GM13976 (cell line): ENCODE measurements at regions not wholly inside any gene's neighbourhood (a gene's known extent, or its start where the extent isn't known, plus 50 kb on each side); places are given as distances from the start of the nearest gene placed in this dataset.

ENCODE experiments used
- DNase-seq: peaks from one replicate; pipeline ENCODE4 v3.0.0; 2012; ENCODE audit warnings: low spot score
- CTCF ChIP-seq: IDR thresholded peaks from 2 replicates; pipeline ENCODE4 v1.5.1; 2012; ENCODE audit warnings: borderline replicate concordance, mild to moderate bottlenecking; ENCODE audit not compliant: insufficient read depth; ENCODE audit errors: extremely low read depth, missing control alignments, control extremely low read depth
- in situ Hi-C: fragments of 300-500 bp; cut with MboI; formaldehyde crosslinking; loops from one replicate; pipeline ENCODE4 v1.12.0; 2022; ENCODE audit warnings: low sequenced_read_pairs, mixed read lengths, inconsistent platforms; ENCODE audit not compliant: unreplicated experiment

GRCh38 chr12:74957231-74957630 lies 252.4 kb downstream of the KCNC2 start:
- in situ Hi-C loops: no loop called here
- TF ChIP-seq CTCF: no peak

GRCh38 chr12:74957634-74958033 lies 252.0 kb downstream of the KCNC2 start:
- no peak for DNase-seq
- TF ChIP-seq CTCF: no peak
- in situ Hi-C loops: no loop called here

More at GRCh38 chr12:74957231-74957630, 252.4 kb downstream of the KCNC2 start:
- no peak for DNase-seq

- in situ Hi-C loops: no loop called here
- TF ChIP-seq CTCF: no peak
- no peak for DNase-seq
Measured at GRCh38 chr12:74959657-74960056, 250.0 kb downstream of the KCNC2 start.

GRCh38 chr12:74963304-74963703 lies 246.3 kb downstream of the KCNC2 start:
- in situ Hi-C loops: no loop called here
- no peak for DNase-seq
- TF ChIP-seq CTCF: no peak

GRCh38 chr12:74963867-74964331 lies 245.7 kb downstream of the KCNC2 start:
- in situ Hi-C loops: no loop called here
- no peak for TF ChIP-seq CTCF
- DNase-seq: no peak

- in situ Hi-C loops: no loop called here
- no peak for DNase-seq
- no peak for TF ChIP-seq CTCF
Measured at GRCh38 chr12:74964390-74964789, 245.2 kb downstream of the KCNC2 start.

GRCh38 chr12:74971201-74971600 lies 238.4 kb downstream of the KCNC2 start:
- in situ Hi-C loops: no loop called here
- no peak for DNase-seq
- TF ChIP-seq CTCF: no peak
